Vagina (tissue), 2 donors: ENCODE measurements at regions not wholly inside any gene's neighbourhood (a gene's known extent, or its start where the extent isn't known, plus 50 kb on each side); places are given as distances from the start of the nearest gene placed in this dataset.

Experiments used
- CTCF ChIP-seq, 3 experiments: fragments of 450-650 bp in 2 of 3; fragments of 200-600 bp in 1 of 3; sonication (generic) in 1 of 3; IDR thresholded peaks; one replicate each; pipeline ENCODE4 v1.5.1; 2017 to 2019; ENCODE audit warnings: antibody characterized with exemption in 3 of 3, mild to moderate bottlenecking in 2 of 3, moderate library complexity in 2 of 3
- POLR2A ChIP-seq, 2 donors: fragments of 450-650 bp; IDR thresholded peaks; one replicate each; pipeline ENCODE4 v1.6.1; 2017; ENCODE audit warnings: antibody characterized with exemption in 2 of 2, mild to moderate bottlenecking in 2 of 2, moderate library complexity in 2 of 2
- POLR2AphosphoS5 ChIP-seq, 2 donors: sonication (generic); formaldehyde crosslinking; IDR thresholded peaks; one replicate each; pipeline ENCODE4 v1.9.0; 2017; ENCODE audit warnings: antibody characterized with exemption in 2 of 2, mild to moderate bottlenecking in 2 of 2, low read depth in 1 of 2; ENCODE audit not compliant: insufficient read depth in 1 of 2

- no peak for TF ChIP-seq CTCF (IDR thresholded peaks at IDR 0.05)
- TF ChIP-seq POLR2A (IDR thresholded peaks at IDR 0.05), result no peak
- no peak for TF ChIP-seq POLR2AphosphoS5 (IDR thresholded peaks at IDR 0.05; ENCODE audit: insufficient read depth in 1 of 2, low read depth in 1 of 2)
Measured at GRCh38 chr3:95645291-95645690, 1169.1 kb upstream of the EPHA6 start.
